DMS114 treated with DMSO at 0.1 percent for 48 hours (cell line): ENCODE measurements at regions not wholly inside any gene's neighbourhood (a gene's known extent, or its start where the extent isn't known, plus 50 kb on each side); places are given as distances from the start of the nearest gene placed in this dataset.
"Not testable (repeated sequence)": the region's sequence is repeated elsewhere in the genome, so short reads cannot be mapped to it uniquely, and the experiment has no call there.

Source experiments
- DNase-seq: peaks from one replicate; lab custom pipeline; 2025; ENCODE audit not compliant: unreplicated experiment; lab: John Stamatoyannopoulos, UW

GRCh38 chr3:194054961-194055360 lies 81.0 kb upstream of the HES1 start:
- no peak for DNase-seq

DNA sequence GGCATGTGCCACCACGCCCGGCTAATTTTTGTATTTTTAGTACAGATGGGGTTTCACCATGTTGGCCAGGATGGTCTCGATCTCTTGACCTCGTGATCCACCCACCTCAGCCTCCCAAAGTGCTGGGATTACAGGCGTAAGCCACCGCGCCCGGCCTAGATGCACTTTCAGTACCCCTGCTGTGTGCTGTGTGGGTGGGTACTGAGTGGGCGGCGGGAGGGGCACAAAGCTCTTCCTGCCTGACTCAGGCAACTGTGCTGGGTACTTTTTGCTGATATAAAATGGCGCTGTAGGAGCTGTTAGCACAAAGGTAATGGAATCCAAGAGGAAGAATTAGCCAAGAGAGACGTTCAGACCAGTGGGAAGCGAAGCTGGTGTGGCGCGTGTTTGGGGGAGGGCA lies 79.6 kb upstream of the HES1 start:
- DNase-seq, result not testable (repeated sequence)

GRCh38 chr3:194056731-194057415 lies 79.1 kb upstream of the HES1 start:
- DNase-seq, result no peak

- DNase-seq, result no peak
These were observed 78.3 kb upstream of the HES1 start for GRCh38 chr3:194057570-194058188.

- no peak for DNase-seq
These were observed 77.8 kb upstream of the HES1 start for GRCh38 chr3:194058189-194058571.

DNA sequence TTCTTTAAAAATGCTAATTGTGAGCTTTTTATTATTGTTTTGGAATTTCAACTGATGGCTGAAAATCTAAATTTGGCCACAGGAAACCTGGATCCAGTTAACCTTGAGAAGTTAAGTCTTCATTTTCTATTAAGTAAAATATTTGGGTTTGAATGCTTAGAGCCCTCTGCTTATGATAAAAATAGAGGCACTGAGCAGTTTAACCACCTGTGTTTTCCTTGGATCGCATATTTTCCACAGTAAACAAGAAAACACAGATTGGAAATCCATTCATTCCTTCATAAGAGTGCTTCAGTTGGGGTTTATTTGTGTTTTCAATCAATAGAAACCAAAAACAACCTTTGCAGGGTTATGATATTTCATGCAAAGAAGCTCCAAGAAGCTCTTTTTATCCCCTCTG lies 77.2 kb upstream of the HES1 start:
- DNase-seq, result no peak

GRCh38 chr3:194061421-194062030 lies 74.4 kb upstream of the HES1 start:
- no peak for DNase-seq

- DNase-seq, result no peak
These were observed 73.1 kb upstream of the HES1 start for GRCh38 chr3:194062830-194063229.

DNA sequence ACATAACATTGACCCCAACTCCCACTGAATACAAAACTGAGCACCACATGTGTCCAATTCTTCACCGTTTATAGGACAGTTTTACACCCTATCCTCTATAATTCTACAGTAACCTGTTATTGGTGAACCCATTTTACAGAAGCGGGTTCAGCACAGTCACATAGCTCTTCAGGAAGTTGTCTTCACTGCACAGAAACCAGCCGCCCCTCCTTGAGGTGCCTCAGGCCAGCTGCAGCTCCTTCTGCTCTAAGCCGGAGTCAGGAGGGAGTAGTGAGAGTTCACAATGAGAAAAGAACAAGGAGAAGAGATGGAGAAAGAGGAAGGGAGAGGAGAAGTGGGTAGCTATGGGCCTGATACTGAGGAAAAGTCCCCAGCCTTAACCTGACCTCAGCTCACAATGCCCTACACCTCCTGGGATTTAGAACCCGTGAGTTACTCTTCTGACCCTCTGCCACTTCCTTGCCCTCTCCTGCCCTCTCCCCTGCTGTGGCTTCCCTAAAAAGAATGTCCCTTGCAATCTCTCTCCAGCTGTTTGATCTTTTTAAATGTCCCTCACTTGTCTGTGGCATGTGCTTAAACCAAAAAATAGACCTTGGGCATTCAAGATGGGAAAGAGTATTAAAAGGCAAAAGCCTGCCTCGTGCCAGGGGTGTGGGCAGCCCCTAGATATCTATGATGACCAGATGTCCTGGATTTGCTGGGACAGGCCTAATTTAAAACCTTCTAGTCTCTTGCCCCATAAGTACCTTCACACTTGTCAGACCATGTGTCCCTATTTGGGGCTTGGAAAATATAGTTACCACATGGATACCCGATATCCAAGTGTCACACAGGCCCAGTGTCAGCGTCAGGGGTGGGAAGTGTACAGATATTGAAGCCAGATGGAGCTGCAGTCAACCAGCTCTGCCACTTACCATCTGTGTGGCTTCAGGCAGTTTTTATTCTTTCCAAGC lies 71.3 kb upstream of the HES1 start:
- no peak for DNase-seq

GRCh38 chr3:194067327-194067726 lies 68.6 kb upstream of the HES1 start:
- not testable (repeated sequence) for DNase-seq

GRCh38 chr3:194067949-194068362 lies 68.0 kb upstream of the HES1 start:
- no peak for DNase-seq

GRCh38 chr3:194069421-194070219 lies 66.3 kb upstream of the HES1 start:
- no peak for DNase-seq

DNA sequence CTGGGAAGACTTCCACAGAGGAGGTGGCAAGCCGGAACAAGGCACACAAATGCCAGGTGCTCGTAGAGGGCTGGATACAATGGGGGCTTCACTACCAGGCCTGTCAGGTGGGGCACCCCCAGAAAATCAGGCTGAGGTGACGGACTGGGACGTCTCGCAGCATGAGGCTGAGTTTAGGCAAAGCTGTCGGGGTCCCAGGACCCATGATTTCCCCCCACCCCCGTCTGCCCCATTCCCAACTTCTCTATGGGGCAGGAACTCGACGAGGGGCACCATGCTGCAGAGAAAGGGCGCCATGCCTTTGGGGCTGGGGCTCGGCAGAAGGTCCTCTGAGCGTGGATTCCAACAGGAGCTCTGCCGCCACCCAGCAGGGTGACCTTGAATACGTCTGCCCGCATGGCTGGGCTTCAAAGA lies 65.7 kb upstream of the HES1 start:
- no peak for DNase-seq

- peak; percentile 31 for DNase-seq
These were observed 65.1 kb upstream of the HES1 start for GRCh38 chr3:194070634-194071409.

GRCh38 chr3:194072097-194072428 lies 63.9 kb upstream of the HES1 start:
- no peak for DNase-seq

- DNase-seq, result no peak
These were observed 63.2 kb upstream of the HES1 start for GRCh38 chr3:194072691-194073279.

DNA sequence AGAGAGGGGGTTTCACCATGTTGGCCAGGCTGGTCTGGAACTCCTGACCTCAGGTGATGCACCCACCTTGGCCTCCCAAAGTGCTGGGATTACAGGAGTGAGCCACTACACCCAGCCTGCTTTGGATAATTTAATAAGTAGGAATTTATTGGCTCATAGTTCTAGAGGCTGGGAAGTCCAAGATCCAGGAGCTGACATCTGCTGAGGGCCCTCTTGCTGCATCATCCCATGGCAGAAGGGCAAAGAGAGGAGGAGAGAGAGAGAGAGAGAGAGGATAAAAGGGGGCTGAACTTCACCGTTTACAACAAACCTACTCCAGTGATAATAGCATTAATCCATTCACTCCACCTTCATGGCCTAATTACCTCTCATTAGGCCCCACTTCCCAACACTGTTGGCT lies 62.0 kb upstream of the HES1 start:
- no peak for DNase-seq

GRCh38 chr3:194075088-194075615 lies 60.8 kb upstream of the HES1 start:
- no peak for DNase-seq

- DNase-seq, result no peak
These were observed 60.0 kb upstream of the HES1 start for GRCh38 chr3:194075802-194076460.
